Activated naive CD8-positive, alpha-beta T cell treated with anti-CD3 and anti-CD28 coated beads, Interleukin-2, amount 50 U/mL, for 24 hours (primary cell): ENCODE measurements at regions not wholly inside any gene's neighbourhood (a gene's known extent, or its start where the extent isn't known, plus 50 kb on each side); places are given as distances from the start of the nearest gene placed in this dataset.
A peak's percentile ranks its signal among the peaks of the same experiment; 100 is the strongest.

Experiments used
- ATAC-seq: fragments of 150-1000 bp; cut with Tn5 transposase; one replicate; pipeline ENCODE4 v1.10.0; 2021
- DNase-seq: peaks from one replicate; pipeline ENCODE4 v3.0.0; 2021
- H3K27ac Mint-ChIP-seq: one replicate; pipeline ENCODE4 v1.8.0; 2021; ENCODE audit warnings: mild to moderate bottlenecking, mixed read lengths
- H3K27me3 Mint-ChIP-seq: one replicate; pipeline ENCODE4 v1.8.0; 2021; ENCODE audit warnings: mixed read lengths
- H3K36me3 Mint-ChIP-seq: one replicate; pipeline ENCODE4 v1.8.0; 2021; ENCODE audit warnings: low read depth, mixed read lengths
- H3K4me1 Mint-ChIP-seq: one replicate; pipeline ENCODE4 v1.8.0; 2021; ENCODE audit warnings: mixed read lengths
- H3K4me3 Mint-ChIP-seq: one replicate; pipeline ENCODE4 v1.8.0; 2021; ENCODE audit warnings: mild to moderate bottlenecking, moderate library complexity, mixed read lengths
- H3K9me3 Mint-ChIP-seq: one replicate; pipeline ENCODE4 v1.8.0; 2021; ENCODE audit warnings: mixed read lengths

DNA sequence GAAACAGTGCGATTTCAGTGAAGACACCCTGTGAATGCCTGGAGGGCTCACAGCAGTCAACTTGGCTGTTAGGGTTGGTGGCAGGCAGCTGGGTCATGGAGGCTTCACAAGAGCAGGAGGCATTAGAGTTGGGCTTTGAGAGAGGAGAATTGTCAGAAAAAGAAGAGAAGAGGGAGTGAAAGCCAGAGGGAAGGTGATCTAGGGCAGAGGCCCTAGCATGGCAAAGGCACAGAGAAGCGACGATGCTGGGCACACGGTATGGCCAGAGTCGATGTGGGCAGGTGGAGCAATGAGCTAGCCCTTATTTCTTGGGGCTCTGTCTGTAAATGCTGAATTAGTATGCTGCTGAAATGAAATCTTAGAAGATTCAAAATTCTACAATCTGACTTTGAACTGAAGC is 52.6 kb upstream of the OLFM4 start:
- DNase-seq (no peak), ATAC-seq (no peak)
- Mint-ChIP-seq H3K27ac (no peak overlapping the region), H3K9me3 (no peaks in the 10 kb centered on the region), H3K27me3 (peaks cover 14% of the 10 kb centered on the region), H3K36me3 (no peaks in the 10 kb centered on the region), H3K4me1 (no peaks in the 10 kb centered on the region), H3K4me3 (no peak overlapping the region)

DNA sequence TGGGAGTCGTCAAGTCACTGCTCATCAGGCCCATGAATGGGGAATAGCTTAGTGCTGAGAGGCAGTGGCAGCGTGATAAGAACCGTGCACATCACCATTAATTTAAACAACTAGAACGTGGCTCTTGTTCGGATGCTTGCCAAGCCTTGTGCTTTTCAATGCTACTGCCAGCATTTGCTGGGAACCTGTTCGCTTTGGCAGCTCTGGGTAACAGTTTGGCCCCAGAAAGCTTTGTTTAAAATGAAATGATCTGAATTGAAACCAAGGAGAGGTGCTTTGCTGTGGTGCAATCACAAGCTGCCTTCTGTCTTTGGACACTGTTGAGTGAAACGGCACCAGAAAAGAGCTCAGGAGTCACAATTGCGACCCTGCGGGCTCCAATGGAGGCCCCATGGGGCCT is 53.5 kb upstream of the OLFM4 start:
- Mint-ChIP-seq H3K9me3 (no peaks in the 10 kb centered on the region), H3K27ac (no peak overlapping the region), H3K36me3 (no peaks in the 10 kb centered on the region), H3K27me3 (peaks cover 14% of the 10 kb centered on the region), H3K4me3 (no peak overlapping the region), H3K4me1 (no peaks in the 10 kb centered on the region)
- DNase-seq (no peak), ATAC-seq (no peak)

DNA sequence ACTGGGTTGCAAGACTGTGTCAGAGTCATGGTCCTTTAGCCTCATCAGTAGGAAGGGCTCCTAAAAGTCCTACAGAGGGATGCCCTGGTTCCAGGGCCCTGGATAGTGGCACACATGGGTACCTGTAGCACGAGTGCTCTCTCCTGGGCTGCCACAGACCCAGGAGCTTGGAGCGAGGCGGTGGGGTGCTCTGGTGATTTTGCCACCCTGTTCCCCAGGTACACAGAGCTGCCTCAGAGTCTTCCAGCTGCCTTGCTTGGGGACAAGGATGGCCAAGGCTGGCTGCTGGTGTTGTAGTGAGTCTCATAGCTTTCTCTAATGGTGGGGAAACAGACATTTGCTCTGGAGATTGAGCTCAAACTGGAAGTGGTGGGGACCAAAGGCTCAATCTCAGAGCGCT is 53.9 kb upstream of the OLFM4 start:
- ATAC-seq (no peak), DNase-seq (no peak)
- no peaks in the 10 kb centered on the region for H3K9me3 Mint-ChIP-seq
- H3K27me3 Mint-ChIP-seq, result peaks cover 14% of the 10 kb centered on the region
- H3K4me3 Mint-ChIP-seq, result no peak overlapping the region
- no peak overlapping the region for H3K27ac Mint-ChIP-seq
- no peaks in the 10 kb centered on the region for H3K36me3 Mint-ChIP-seq
- H3K4me1 Mint-ChIP-seq, result no peaks in the 10 kb centered on the region

DNA sequence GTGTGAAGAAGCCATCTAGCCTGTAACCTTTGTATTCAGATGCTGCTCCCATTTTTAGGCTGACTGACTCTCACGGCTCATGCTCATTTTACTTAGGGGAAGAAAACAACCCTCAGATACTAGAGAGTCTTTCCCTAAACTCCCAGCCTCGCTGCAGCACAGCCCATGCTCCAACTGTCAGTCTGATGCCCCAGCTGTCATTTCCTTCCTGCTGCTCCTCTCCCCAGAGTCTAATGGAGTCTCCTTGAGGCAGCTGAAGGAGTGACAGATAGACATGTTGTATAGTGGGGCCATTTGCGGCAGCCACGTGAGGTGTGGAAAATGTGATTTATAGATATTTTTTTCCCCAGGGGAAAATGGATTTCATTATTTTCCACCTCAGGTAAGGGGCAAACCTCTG is 59.2 kb upstream of the OLFM4 start:
- H3K9me3 Mint-ChIP-seq, result no peaks in the 10 kb centered on the region
- H3K4me1 Mint-ChIP-seq, result no peaks in the 10 kb centered on the region
- no peak overlapping the region for H3K4me3 Mint-ChIP-seq
- ATAC-seq, result no peak
- H3K36me3 Mint-ChIP-seq, result no peaks in the 10 kb centered on the region
- peaks cover 9% of the 10 kb centered on the region for H3K27me3 Mint-ChIP-seq
- no peak overlapping the region for H3K27ac Mint-ChIP-seq
- DNase-seq, result no peak

DNA sequence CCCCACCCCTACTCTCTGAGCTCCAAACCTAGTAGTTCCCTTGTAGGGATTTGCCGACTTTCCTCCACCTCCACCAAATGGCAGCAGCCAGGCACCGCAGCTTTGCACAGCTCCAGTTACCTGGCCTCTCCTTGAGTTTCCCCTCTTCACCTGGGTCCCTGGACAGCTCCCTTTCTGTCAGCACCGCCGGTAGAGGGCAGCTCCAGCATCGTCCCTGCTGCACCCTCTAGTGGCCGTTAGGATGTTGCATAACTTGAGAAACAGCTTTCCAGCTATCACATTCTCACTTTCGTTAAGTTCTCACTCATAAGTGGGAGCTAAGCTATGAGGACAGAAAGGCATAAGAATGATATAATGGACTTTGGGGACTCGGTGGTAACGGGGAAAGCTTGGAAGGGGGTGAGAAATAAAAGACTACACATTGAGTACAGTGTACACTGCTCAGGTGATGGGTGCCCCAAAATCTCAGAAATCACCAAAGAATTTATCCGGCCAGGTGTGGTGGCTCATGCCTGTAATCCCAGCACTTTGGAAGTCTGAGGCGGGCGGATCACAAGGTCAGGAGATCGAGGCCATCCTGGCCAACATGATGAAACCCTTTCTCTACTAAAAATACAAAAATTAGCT is 60.4 kb upstream of the OLFM4 start:
- no peak overlapping the region for H3K4me3 Mint-ChIP-seq
- peaks cover 6% of the 10 kb centered on the region for H3K27me3 Mint-ChIP-seq
- H3K4me1 Mint-ChIP-seq, result no peaks in the 10 kb centered on the region
- ATAC-seq (peak; percentile 91), DNase-seq (peak; percentile 70)
- H3K9me3 Mint-ChIP-seq, result no peaks in the 10 kb centered on the region
- no peaks in the 10 kb centered on the region for H3K36me3 Mint-ChIP-seq
- H3K27ac Mint-ChIP-seq, result no peak overlapping the region

DNA sequence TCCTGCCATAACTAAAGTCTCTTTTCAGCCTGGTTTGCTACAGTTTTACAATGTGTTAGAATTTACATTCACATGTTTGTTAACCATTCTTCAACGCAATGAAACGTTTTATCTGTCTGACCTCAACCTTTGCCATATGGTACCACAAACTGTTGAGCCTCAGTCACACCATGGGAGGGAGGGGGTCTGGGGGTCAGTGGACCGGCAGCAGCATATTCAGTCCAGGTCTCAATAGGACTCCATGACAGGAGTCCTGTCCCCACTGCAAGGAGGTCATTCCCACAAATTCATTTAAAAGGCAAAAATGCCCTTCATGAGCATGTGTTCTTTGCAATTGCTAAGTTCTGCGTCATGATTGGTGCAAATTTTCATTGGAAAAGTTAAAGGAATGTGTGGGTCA is 66.6 kb upstream of the OLFM4 start:
- no peaks in the 10 kb centered on the region for H3K27me3 Mint-ChIP-seq
- no peak overlapping the region for H3K27ac Mint-ChIP-seq
- no peaks in the 10 kb centered on the region for H3K9me3 Mint-ChIP-seq
- H3K4me1 Mint-ChIP-seq, result no peaks in the 10 kb centered on the region
- no peak overlapping the region for H3K4me3 Mint-ChIP-seq
- ATAC-seq, result no peak
- H3K36me3 Mint-ChIP-seq, result no peaks in the 10 kb centered on the region
- DNase-seq, result no peak

DNA sequence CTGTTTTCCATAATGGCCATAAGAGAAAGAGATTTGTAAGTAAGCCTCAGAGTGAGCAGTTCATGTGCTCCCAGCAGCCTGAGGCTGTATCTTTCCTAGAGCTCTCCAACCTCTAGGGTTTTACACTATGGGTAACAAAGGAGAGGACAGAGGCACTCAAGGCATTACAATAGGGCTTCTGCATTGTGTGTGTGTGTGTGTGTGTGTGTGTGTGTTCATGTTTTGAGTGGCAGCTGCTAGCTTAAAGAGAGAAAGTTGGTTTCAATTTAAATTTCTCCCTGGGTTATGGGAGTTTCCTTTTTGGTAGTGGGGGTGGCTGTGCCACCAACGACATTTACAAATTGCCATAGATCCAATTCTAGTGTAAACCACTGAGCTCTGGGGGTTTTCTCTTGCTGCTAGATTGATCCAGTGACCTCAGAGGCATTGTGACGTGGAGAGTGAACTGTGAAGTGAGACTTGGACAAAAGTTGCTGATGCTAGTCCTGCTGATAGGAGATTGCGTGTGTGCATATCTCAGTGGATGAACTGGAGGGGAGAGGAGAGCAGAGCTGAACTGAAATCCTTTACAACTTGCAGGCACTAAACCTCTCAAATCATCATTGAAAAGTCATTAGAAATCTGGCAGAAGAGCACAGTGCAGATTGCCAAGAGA is 67.2 kb upstream of the OLFM4 start:
- ATAC-seq (no peak), DNase-seq (no peak)
- Mint-ChIP-seq H3K4me3 (no peak overlapping the region), H3K27me3 (no peaks in the 10 kb centered on the region), H3K36me3 (no peaks in the 10 kb centered on the region), H3K4me1 (no peaks in the 10 kb centered on the region), H3K27ac (no peak overlapping the region), H3K9me3 (no peaks in the 10 kb centered on the region)

DNA sequence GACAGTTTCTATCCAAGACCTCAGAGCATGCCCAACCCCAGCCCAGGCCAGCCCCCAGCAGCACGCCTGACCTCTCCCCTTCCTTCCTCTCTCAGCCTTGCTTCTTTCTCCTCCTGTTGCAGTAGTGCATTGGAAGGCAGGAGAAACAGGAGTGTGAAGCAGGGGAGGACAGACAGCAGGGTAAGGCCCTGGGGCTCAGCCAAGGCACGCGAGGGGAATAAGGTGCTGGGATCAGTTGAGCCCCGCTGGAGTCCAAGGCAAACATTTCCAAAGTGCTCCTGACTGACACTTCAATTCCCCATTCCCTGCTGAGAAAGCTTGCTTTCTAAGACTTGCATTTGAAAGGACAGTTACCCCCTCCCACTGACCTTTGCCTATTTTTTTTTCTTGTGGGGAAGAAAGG is 73.1 kb upstream of the OLFM4 start:
- Mint-ChIP-seq H3K36me3 (no peaks in the 10 kb centered on the region), H3K4me3 (no peak overlapping the region), H3K4me1 (no peaks in the 10 kb centered on the region), H3K9me3 (no peaks in the 10 kb centered on the region), H3K27ac (no peak overlapping the region), H3K27me3 (no peaks in the 10 kb centered on the region)
- no peak for ATAC-seq
- no peak for DNase-seq

DNA sequence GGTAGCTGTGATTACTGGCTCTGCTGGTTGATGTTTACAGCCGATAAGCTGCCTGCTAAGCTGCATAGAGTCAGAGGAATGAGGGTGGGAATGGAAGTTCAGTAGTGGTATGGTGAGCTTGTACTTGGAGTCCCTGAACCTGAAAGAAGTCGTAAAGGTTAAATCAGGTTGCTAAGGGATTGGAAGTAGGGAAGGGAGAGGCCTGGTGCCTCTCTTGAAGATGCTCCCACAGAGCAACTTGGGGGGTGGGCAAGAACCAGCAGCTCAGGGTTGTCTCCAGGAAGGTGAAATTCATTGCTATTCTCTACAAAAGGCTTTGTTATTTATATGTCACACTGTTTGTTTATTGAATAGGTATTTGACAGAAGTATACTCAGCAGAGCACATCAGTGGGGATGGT is 73.8 kb upstream of the OLFM4 start:
- no peaks in the 10 kb centered on the region for H3K9me3 Mint-ChIP-seq
- no peaks in the 10 kb centered on the region for H3K36me3 Mint-ChIP-seq
- H3K27ac Mint-ChIP-seq, result no peak overlapping the region
- DNase-seq (no peak), ATAC-seq (no peak)
- H3K27me3 Mint-ChIP-seq, result no peaks in the 10 kb centered on the region
- H3K4me3 Mint-ChIP-seq, result no peak overlapping the region
- H3K4me1 Mint-ChIP-seq, result no peaks in the 10 kb centered on the region

DNA sequence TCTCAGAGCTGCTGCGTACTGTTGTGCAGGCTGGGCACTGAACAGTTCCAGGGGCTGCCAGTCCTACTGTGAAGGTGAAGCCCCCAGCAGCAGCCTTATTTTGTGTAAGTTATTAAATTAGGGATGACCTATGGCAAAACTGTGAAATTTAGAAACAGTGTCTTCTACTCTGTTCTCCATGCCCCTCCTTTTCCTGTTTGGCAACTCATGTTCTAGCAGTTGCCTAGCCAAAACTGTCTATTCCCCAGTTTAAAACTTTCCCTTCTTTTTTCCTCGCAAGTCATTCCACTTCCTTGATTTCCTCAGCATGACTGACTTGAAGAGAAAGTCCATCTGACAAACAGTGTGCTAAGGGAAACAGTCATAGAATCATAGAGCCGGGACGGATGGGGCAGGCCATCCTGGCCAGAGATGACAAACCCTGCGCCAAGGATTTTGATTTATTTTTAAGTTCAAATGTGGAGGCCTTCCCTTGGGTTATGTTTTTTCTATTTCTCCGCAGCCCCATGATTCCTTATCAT is 78.1 kb upstream of the OLFM4 start:
- no peaks in the 10 kb centered on the region for H3K4me1 Mint-ChIP-seq
- ATAC-seq, result no peak

DNA sequence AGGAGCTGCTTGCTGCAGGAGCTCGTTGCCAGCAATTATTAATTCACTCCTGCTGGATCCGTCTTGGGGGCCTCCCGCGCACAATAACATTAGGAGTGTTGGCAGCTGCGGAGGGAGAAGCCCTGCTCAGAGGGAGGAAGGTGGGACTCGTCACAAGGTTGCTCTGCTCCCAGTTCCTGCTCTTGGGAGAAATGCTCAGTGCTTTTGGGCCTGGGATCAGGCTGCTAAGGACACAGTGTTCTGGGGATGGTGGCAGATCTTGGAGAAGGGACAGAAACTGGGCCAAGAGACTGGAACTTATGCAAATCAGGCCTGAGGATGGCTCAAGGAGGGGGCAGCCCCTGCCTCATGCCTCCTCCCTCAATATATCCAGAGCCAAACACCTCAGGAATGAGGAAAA is 78.9 kb upstream of the OLFM4 start:
- Mint-ChIP-seq H3K4me1 (no peaks in the 10 kb centered on the region), H3K27ac (no peak overlapping the region), H3K27me3 (peaks cover 1% of the 10 kb centered on the region), H3K36me3 (no peaks in the 10 kb centered on the region), H3K9me3 (no peaks in the 10 kb centered on the region), H3K4me3 (no peak overlapping the region)
- DNase-seq (no peak), ATAC-seq (no peak)

More for the DNA sequence above, 78.1 kb upstream of the OLFM4 start:
- Mint-ChIP-seq H3K9me3 (no peaks in the 10 kb centered on the region), H3K27me3 (no peaks in the 10 kb centered on the region), H3K4me3 (no peak overlapping the region), H3K27ac (no peak overlapping the region), H3K36me3 (no peaks in the 10 kb centered on the region)
- DNase-seq, result no peak

DNA sequence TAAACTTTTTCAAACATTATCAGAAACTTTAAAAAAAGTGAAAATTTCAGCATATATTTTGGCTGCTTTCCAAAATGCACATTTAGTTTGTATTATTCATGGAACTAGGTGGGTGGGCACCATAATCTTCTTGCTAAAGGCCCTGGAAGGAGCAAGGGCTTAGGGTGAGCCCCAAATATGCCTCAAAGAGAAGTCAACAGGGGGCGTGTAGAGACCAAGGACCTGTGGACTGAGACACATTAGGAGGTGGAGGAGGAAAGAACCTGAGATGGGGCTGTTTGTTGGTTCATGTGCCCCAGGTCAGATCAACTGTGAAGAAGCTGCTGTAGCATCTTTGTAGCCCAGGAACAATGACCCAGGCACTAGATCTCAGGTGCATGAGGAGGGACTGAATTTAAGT is 79.6 kb upstream of the OLFM4 start:
- Mint-ChIP-seq H3K4me3 (no peak overlapping the region), H3K27ac (no peak overlapping the region), H3K27me3 (peaks cover 1% of the 10 kb centered on the region), H3K36me3 (no peaks in the 10 kb centered on the region), H3K9me3 (no peaks in the 10 kb centered on the region), H3K4me1 (no peaks in the 10 kb centered on the region)
- ATAC-seq (no peak), DNase-seq (no peak)

DNA sequence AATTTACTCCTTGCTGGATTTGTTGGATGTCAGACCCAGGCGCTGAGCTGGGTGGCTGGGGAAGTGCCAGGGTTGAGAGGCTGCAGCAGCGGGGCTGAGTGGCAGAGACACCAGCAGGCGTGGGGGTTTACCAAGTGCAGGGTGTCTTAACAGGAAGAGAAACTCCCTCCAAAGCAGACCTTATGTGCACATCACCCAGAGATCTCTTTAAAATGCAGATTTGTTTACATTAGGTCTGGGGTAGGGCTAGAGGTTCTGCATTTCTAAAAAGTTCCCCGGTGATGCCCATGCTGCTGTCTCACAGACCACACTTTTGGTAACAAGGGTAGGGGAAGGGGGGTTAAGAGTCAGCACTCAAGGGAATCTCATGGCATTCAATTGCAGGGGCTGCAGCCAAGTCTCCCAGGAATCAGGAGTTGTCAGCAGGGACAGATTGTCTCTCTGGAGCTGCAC is 80.7 kb upstream of the OLFM4 start:
- DNase-seq (no peak), ATAC-seq (no peak)
- no peaks in the 10 kb centered on the region for H3K4me1 Mint-ChIP-seq
- no peak overlapping the region for H3K27ac Mint-ChIP-seq
- H3K36me3 Mint-ChIP-seq, result no peaks in the 10 kb centered on the region
- no peak overlapping the region for H3K4me3 Mint-ChIP-seq
- H3K27me3 Mint-ChIP-seq, result peaks cover 1% of the 10 kb centered on the region
- no peaks in the 10 kb centered on the region for H3K9me3 Mint-ChIP-seq

DNA sequence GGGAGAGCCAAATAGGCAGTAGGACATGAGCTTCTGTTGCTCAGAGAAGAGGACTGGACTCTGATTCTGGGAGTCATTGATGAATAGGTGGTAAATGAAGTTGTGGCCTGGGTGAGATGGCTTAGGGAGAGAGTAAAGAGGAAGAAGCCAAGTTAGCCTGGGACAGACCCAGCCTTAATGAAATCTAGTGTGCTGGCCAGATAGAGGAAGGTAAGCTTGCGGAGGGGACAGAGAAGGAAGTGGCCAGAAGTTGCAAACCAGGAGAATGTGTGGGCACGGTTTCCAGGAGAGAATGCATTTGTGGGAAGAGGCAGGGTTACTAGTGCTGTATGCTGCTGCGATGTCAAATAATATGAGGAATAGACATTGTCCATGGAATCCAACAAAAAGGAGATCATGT is 83.3 kb upstream of the OLFM4 start:
- ATAC-seq (no peak), DNase-seq (no peak)
- no peaks in the 10 kb centered on the region for H3K9me3 Mint-ChIP-seq
- H3K27ac Mint-ChIP-seq, result no peak overlapping the region
- H3K27me3 Mint-ChIP-seq, result peaks cover 1% of the 10 kb centered on the region
- H3K4me1 Mint-ChIP-seq, result no peaks in the 10 kb centered on the region
- no peaks in the 10 kb centered on the region for H3K36me3 Mint-ChIP-seq
- no peak overlapping the region for H3K4me3 Mint-ChIP-seq

DNA sequence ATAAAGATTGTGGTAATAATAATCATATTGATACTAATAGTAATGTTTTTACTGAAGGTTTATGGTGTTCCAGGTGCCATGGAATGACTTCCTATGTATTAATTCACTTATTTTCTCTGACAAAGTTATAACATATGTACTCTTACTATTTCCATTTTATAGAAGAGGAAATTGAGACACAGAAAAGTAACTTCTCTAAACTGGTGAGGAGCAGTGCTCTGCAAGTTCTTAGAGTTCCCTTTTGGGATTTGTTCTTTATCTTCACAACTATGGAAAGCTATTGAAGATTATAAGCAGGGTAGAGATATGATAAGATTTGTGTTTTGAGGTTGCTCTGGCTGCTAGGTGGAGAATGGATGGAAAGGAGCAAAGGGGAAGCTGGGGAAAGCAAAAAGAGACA is 83.9 kb upstream of the OLFM4 start:
- ATAC-seq (no peak), DNase-seq (no peak)
- Mint-ChIP-seq H3K4me1 (no peaks in the 10 kb centered on the region), H3K27me3 (peaks cover 4% of the 10 kb centered on the region), H3K36me3 (no peaks in the 10 kb centered on the region), H3K9me3 (no peaks in the 10 kb centered on the region), H3K4me3 (no peak overlapping the region), H3K27ac (no peak overlapping the region)
